HCT116 (cell line): ENCODE measurements at regions not wholly inside any gene's neighbourhood (a gene's known extent, or its start where the extent isn't known, plus 50 kb on each side); places are given as distances from the start of the nearest gene placed in this dataset.

ENCODE experiments used
- ATAC-seq: fragments of 200-7000 bp; cut with Tn5 transposase; 2 replicates; pipeline ENCODE4 v1.9.1; 2020; ENCODE audit warnings: mild to moderate bottlenecking, moderate library complexity
- BruUV-seq: library from RNA; stranded (reverse); fragments of 400-500 nt; replicated peaks from 2 replicates; lab custom pipeline; 2021; lab: Mats Ljungman, UMichigan
- CTCF ChIA-PET: fragments of 300-600 bp; sonication (Branson Sonifier 250); formaldehyde crosslinking; loops from one replicate; lab custom pipeline; 2021; ENCODE audit warnings: antibody characterized with exemption; lab: Charles Lee
- POLR2A ChIA-PET: fragments of 300-600, 350-600 bp; sonication (Branson Sonifier 250); formaldehyde crosslinking; loops from one replicate; lab custom pipeline; 2021; ENCODE audit warnings: antibody characterized with exemption; lab: Charles Lee
- RAD21 ChIA-PET, 2 experiments: fragments of 300-600 bp; sonication (Branson Sonifier 250); formaldehyde crosslinking; loops; one replicate each; lab custom pipeline; 2023; ENCODE audit warnings: low total read pairs in 2 of 2; ENCODE audit not compliant: uncharacterized antibody in 2 of 2, unreplicated experiment in 2 of 2, low non-redundant PET in 1 of 2; lab: Charles Lee
- DNase-seq: peaks from one replicate; pipeline ENCODE4 v3.0.0-alpha.2; 2010; ENCODE audit warnings: low read depth, low spot score
- H2AFZ ChIP-seq: fragments of 200-600 bp; shearing (Covaris generic), sonication (generic); 2 replicates; pipeline ENCODE4 v1.6.1; 2017; ENCODE audit warnings: low read depth, mixed run types, mixed read lengths, antibody characterized with exemption, low read length; ENCODE audit not compliant: poor library complexity, severe bottlenecking
- H3K27ac ChIP-seq: 2 replicates; pipeline ENCODE4 v1.5.1; 2012; ENCODE audit warnings: low read depth, low read length
- H3K27me3 ChIP-seq: fragments of 200-600 bp; sonication (generic); 2 replicates; pipeline ENCODE4 v1.6.1; 2016; ENCODE audit warnings: mixed run types, low read length, mixed read lengths; ENCODE audit not compliant: insufficient read depth
- H3K36me3 ChIP-seq, 2 experiments: fragments of 200-500 bp in 1 of 2; fragments of 200-600 bp in 1 of 2; sonication (Bioruptor generic) in 1 of 2; sonication (generic) in 1 of 2; 2 replicates each; pipeline versions ENCODE4 v1.5.1 to v1.6.1; 2014 to 2016; ENCODE audit warnings: low read length in 2 of 2, inconsistent platforms in 1 of 2, mixed read lengths in 1 of 2, mixed run types in 1 of 2; ENCODE audit not compliant: insufficient read depth in 2 of 2, control insufficient read depth in 1 of 2
- H3K4me1 ChIP-seq, 2 experiments: fragments of 200-600 bp in 1 of 2; sonication (generic) in 1 of 2; 2 replicates each; pipeline versions ENCODE4 v1.5.1 to v1.6.1; 2012 to 2017; ENCODE audit warnings: low read length in 2 of 2, inconsistent platforms in 1 of 2, mild to moderate bottlenecking in 1 of 2, mixed read lengths in 1 of 2, mixed run types in 1 of 2, moderate library complexity in 1 of 2; ENCODE audit not compliant: insufficient read depth in 2 of 2, control insufficient read depth in 1 of 2
- H3K4me2 ChIP-seq: fragments of 200-600 bp; sonication (generic); 2 replicates; pipeline ENCODE4 v1.6.1; 2017; ENCODE audit warnings: mixed run types, low read length, mixed read lengths
- H3K4me3 ChIP-seq, 2 experiments: fragments of 200-600 bp in 1 of 2; sonication (generic) in 1 of 2; replicated peaks in 1 of 2; 2 replicates each; pipeline ENCODE4 v1.5.1; 2011 to 2016; ENCODE audit warnings: low read length in 2 of 2, control low read depth in 1 of 2, low read depth in 1 of 2, mild to moderate bottlenecking in 1 of 2, mixed read lengths in 1 of 2, mixed run types in 1 of 2
- H3K79me2 ChIP-seq: fragments of 200-600 bp; sonication (generic); 2 replicates; pipeline ENCODE4 v1.6.1; 2017; ENCODE audit warnings: mild to moderate bottlenecking, mixed run types, low read length, moderate library complexity, mixed read lengths; ENCODE audit not compliant: insufficient read depth
- H3K9ac ChIP-seq: fragments of 200-600 bp; sonication (generic); 2 replicates; pipeline ENCODE4 v1.6.1; 2016; ENCODE audit warnings: low read length, mixed read lengths
- H3K9me2 ChIP-seq: fragments of 200-600 bp; sonication (generic), shearing (Covaris generic); 2 replicates; pipeline ENCODE4 v1.6.1; 2017; ENCODE audit warnings: mixed run types, mild to moderate bottlenecking, moderate library complexity; ENCODE audit not compliant: insufficient read depth
- H3K9me3 ChIP-seq, 2 experiments: fragments of 200-500 bp in 1 of 2; fragments of 200-600 bp in 1 of 2; sonication (Bioruptor generic) in 1 of 2; sonication (generic) in 1 of 2; 2 replicates each; pipeline ENCODE4 v1.6.1; 2014 to 2017; ENCODE audit warnings: low read length in 2 of 2, mixed read lengths in 2 of 2, inconsistent platforms in 1 of 2, low read depth in 1 of 2, mild to moderate bottlenecking in 1 of 2, mixed run types in 1 of 2, moderate library complexity in 1 of 2; ENCODE audit not compliant: control insufficient read depth in 1 of 2, insufficient read depth in 1 of 2
- H4K20me1 ChIP-seq: fragments of 200-600 bp; sonication (generic), shearing (Covaris generic); 2 replicates; pipeline ENCODE4 v1.6.1; 2017; ENCODE audit warnings: mixed run types, mild to moderate bottlenecking, moderate library complexity; ENCODE audit not compliant: insufficient read depth
- CEBPB ChIP-seq: IDR thresholded peaks from 2 replicates; pipeline ENCODE4 v1.6.1; 2012; ENCODE audit warnings: low read depth
- EGR1 ChIP-seq: IDR thresholded peaks from 2 replicates; pipeline ENCODE4 v1.6.1; 2012; ENCODE audit warnings: low read depth
- ELF1 ChIP-seq: IDR thresholded peaks from 2 replicates; pipeline ENCODE4 v1.6.1; 2012; ENCODE audit warnings: low read depth, borderline replicate concordance
- JUND ChIP-seq: IDR thresholded peaks from 2 replicates; pipeline ENCODE4 v1.6.1; 2012
- MAX ChIP-seq: IDR thresholded peaks from 2 replicates; pipeline ENCODE4 v1.6.1; 2012
- POLR2A ChIP-seq: IDR thresholded peaks from 2 replicates; pipeline ENCODE4 v1.7.0; 2011; ENCODE audit warnings: borderline replicate concordance; ENCODE audit not compliant: insufficient read depth, insufficient read length; ENCODE audit errors: extremely low read depth
- SP1 ChIP-seq: IDR thresholded peaks from 2 replicates; pipeline ENCODE4 v1.6.1; 2012; ENCODE audit warnings: low read depth
- SRF ChIP-seq: IDR thresholded peaks from 2 replicates; pipeline ENCODE4 v1.6.1; 2012; ENCODE audit warnings: low read depth
- YY1 ChIP-seq: IDR thresholded peaks from 2 replicates; pipeline ENCODE4 v1.6.1; 2011; ENCODE audit warnings: low read length, low read depth, moderate library complexity, mild to moderate bottlenecking; ENCODE audit not compliant: insufficient replicate concordance; ENCODE audit errors: extremely low read depth
- ZBTB33 ChIP-seq: IDR thresholded peaks from 2 replicates; pipeline ENCODE4 v1.6.1; 2011; ENCODE audit warnings: mild to moderate bottlenecking, low read length, moderate library complexity; ENCODE audit not compliant: insufficient replicate concordance; ENCODE audit errors: extremely low read depth
- ZFX ChIP-seq: fragments of 450-650 bp; IDR thresholded peaks from 2 replicates; pipeline ENCODE4 v1.6.1; 2017
- intact Hi-C: fragments of 100-400 bp; cut with micrococcal nuclease; formaldehyde crosslinking; loops from 2 replicates; pipeline ENCODE4 v1.10.0; 2022

GRCh38 chr16:85501900-85502299 lies 111.2 kb upstream of the GSE1 start:
- Histone ChIP-seq H3K27ac (no peak overlapping the region), H3K4me2 (no peak overlapping the region), H3K79me2 (no peaks in the 10 kb centered on the region), H3K9me2 (no peaks in the 10 kb centered on the region), H3K4me3 (no peak overlapping the region), H3K4me1 (no peaks in the 10 kb centered on the region), H4K20me1 (no peaks in the 10 kb centered on the region), H3K36me3 (no peaks in the 10 kb centered on the region), H3K9me3 (no peaks in the 10 kb centered on the region), H3K27me3 (no peaks in the 10 kb centered on the region), H3K9ac (no peak overlapping the region), H2AFZ (no peak overlapping the region)
- ATAC-seq (no peak), DNase-seq (no peak)
- POLR2A ChIA-PET, result no interaction called here
- intact Hi-C loops, result no loop called here
- RAD21 ChIA-PET, result no interaction called here
- no TSS peak for BruUV-seq
- CTCF ChIA-PET, result interaction anchor here (1.7 to 2.5 kb wide), 2 partner anchors 10 to 11 kb away, joined by 4 to 13 read pairs; no protein-coding TSS in a partner anchor
- no peak for TF ChIP-seq CEBPB
- no peak for TF ChIP-seq ELF1
- no peak for TF ChIP-seq ZBTB33
- no peak for TF ChIP-seq JUND
- TF ChIP-seq POLR2A, result no peak

GRCh38 chr16:85502357-85502756 lies 110.8 kb upstream of the GSE1 start:
- ChIA-PET CTCF (interaction anchor here (1.1 to 2.5 kb wide), 3 partner anchors 10 to 113 kb away, joined by 3 to 13 read pairs (median 4); no protein-coding TSS in a partner anchor), RAD21 (no interaction called here), POLR2A (no interaction called here)
- H3K9me2 ChIP-seq, result no peaks in the 10 kb centered on the region
- no peaks in the 10 kb centered on the region for H3K4me1 ChIP-seq
- TF ChIP-seq ELF1 (no peak), SRF (no peak), JUND (no peak), MAX (no peak), ZFX (no peak), EGR1 (no peak), SP1 (no peak), YY1 (no peak)
- H2AFZ ChIP-seq, result no peak overlapping the region
- no peak overlapping the region for H3K4me2 ChIP-seq
- no peak overlapping the region for H3K4me3 ChIP-seq
- no peaks in the 10 kb centered on the region for H3K27me3 ChIP-seq
- H3K9me3 ChIP-seq, result no peaks in the 10 kb centered on the region
- H3K79me2 ChIP-seq, result no peaks in the 10 kb centered on the region
- BruUV-seq, result no TSS peak
- H3K36me3 ChIP-seq, result no peaks in the 10 kb centered on the region
- ATAC-seq (no peak), DNase-seq (no peak)
- no peak overlapping the region for H3K27ac ChIP-seq
- H3K9ac ChIP-seq, result no peak overlapping the region
- intact Hi-C loops, result no loop called here
- no peaks in the 10 kb centered on the region for H4K20me1 ChIP-seq
